Loucy (cell line): ENCODE measurements at regions not wholly inside any gene's neighbourhood (a gene's known extent, or its start where the extent isn't known, plus 50 kb on each side); places are given as distances from the start of the nearest gene placed in this dataset.

Source experiments
- CTCF ChIP-seq: fragments of 200-600 bp; sonication (generic); conservative IDR thresholded peaks from 2 replicates; pipeline ENCODE4 v1.5.1; 2014; ENCODE audit warnings: mild to moderate bottlenecking, antibody characterized with exemption, low read length
- EZH2phosphoT487 ChIP-seq: fragments of 200-600 bp; IDR thresholded peaks from 2 replicates; pipeline ENCODE4 v1.6.1; 2018; ENCODE audit warnings: antibody characterized with exemption, mild to moderate bottlenecking, moderate library complexity, borderline replicate concordance

GRCh38 chr13:67416047-67416925, 186.2 kb upstream of the PCDH9 start:
- TF ChIP-seq CTCF, result peak; percentile 84
- TF ChIP-seq EZH2phosphoT487, result no peak
